ENCODE measurements at regions not wholly inside any gene's neighbourhood (a gene's known extent, or its start where the extent isn't known, plus 50 kb on each side); places are given as distances from the start of the nearest gene placed in this dataset.

- DNase-seq (ENCODE audit: low read depth, low spot score) (no peak), ATAC-seq (no peak), FAIRE-seq (no peak)
- Histone ChIP-seq H4K20me1 (ENCODE audit: control insufficient read depth, insufficient read depth) (no peaks in the 10 kb centered on the region), H3K36me3 (ENCODE audit: control insufficient read depth in 2 of 2, insufficient read depth in 2 of 2, low read length in 1 of 2) (no peaks in the 10 kb centered on the region), H3K9me3 (replicated peaks; ENCODE audit: control insufficient read depth, insufficient read depth, low read length) (no peaks in the 10 kb centered on the region), H3K4me1 (ENCODE audit: control insufficient read depth, insufficient read depth, low read length) (no peaks in the 10 kb centered on the region), H3K27ac (ENCODE audit: control insufficient read depth, insufficient read depth) (no peak overlapping the region), H3K9ac (ENCODE audit: control insufficient read depth, insufficient read depth, low read length) (no peak overlapping the region), H2AFZ (ENCODE audit: control insufficient read depth, low read depth, low read length) (no peak overlapping the region), H3K79me2 (ENCODE audit: control insufficient read depth, insufficient read depth, low read length) (no peaks in the 10 kb centered on the region), H3K4me3 (no peak overlapping the region), H3K4me2 (ENCODE audit: control insufficient read depth, insufficient read depth) (no peak overlapping the region), H3K27me3 (replicated peaks in 1 of 2; ENCODE audit: control insufficient read depth in 2 of 2, insufficient read depth in 2 of 2, low read length in 1 of 2) (no peaks in the 10 kb centered on the region)
- in situ Hi-C loops (cut with MboI) (no loop called here), intact Hi-C loops (cut with micrococcal nuclease; ENCODE audit: unreplicated experiment) (no loop called here)
- no TSS peak for BruUV-seq (replicated peaks)
- ChIA-PET CTCF (interaction anchor here (2.6 kb wide), 1 partner anchor 18 kb away, joined by 8 read pairs; no protein-coding TSS in a partner anchor), RAD21 (ENCODE audit: unreplicated experiment) (no interaction called here), POLR2A (no interaction called here), SMC1A (ENCODE audit: uncharacterized antibody, unreplicated experiment) (no interaction called here)
- 0% methylated on average over 2 of the region's 2 CpGs for WGBS (ENCODE audit: insufficient coverage, insufficient replicate concordance, low lambda C conversion rate, missing lambda C conversion rate)
- TF ChIP-seq CEBPB (IDR thresholded peaks at IDR 0.05; ENCODE audit: borderline replicate concordance in 1 of 2, low read depth in 2 of 2, low read length in 2 of 2) (no peak), FOS (IDR thresholded peaks at IDR 0.05; ENCODE audit: borderline replicate concordance, extremely low read depth, insufficient read length) (no peak), E2F8 (IDR thresholded peaks at IDR 0.05; ENCODE audit: low read depth, partially characterized antibody) (no peak), ZNF687 (IDR thresholded peaks at IDR 0.05) (no peak), PRDM15 (CRISPR knock-in tag; IDR thresholded peaks at IDR 0.05) (no peak), USF2 (IDR thresholded peaks at IDR 0.05; ENCODE audit: borderline replicate concordance, low read depth, low read length) (no peak), ZSCAN29 (IDR thresholded peaks at IDR 0.05) (no peak), CHD2 (IDR thresholded peaks at IDR 0.05; ENCODE audit: borderline replicate concordance, low read depth, low read length) (no peak), ZNF207 (IDR thresholded peaks at IDR 0.05; ENCODE audit: borderline replicate concordance) (no peak), RELB (IDR thresholded peaks at IDR 0.05; ENCODE audit: low read depth) (no peak), TBL1XR1 (IDR thresholded peaks at IDR 0.05; ENCODE audit: low read depth, low read length) (no peak)
Measured at GRCh38 chr4:167308876-167309275, 74.6 kb upstream of the SPOCK3 start.

Data from GM12878 (cell line).